HepG2 (cell line): ENCODE measurements at regions not wholly inside any gene's neighbourhood (a gene's known extent, or its start where the extent isn't known, plus 50 kb on each side); places are given as distances from the start of the nearest gene placed in this dataset.

Experiments
- ATAC-seq: fragments of 200-7000 bp; cut with Tn5 transposase; 3 replicates; pipeline ENCODE4 v1.9.1; 2020; ENCODE audit warnings: mild to moderate bottlenecking, moderate library complexity
- BruUV-seq: library from RNA; stranded (reverse); fragments of 400-500 nt; replicated peaks from 2 replicates; lab custom pipeline; 2021; lab: Mats Ljungman, UMichigan
- CTCF ChIA-PET: fragments of 300-600 bp; formaldehyde crosslinking; extraction: SDS; loops from one replicate; lab custom pipeline; 2021; ENCODE audit warnings: low total read pairs, inconsistent platforms, low intra/inter-chr PET ratio; lab: Yijun Ruan, JAX
- POLR2A ChIA-PET: fragments of 350-600 bp; sonication (Branson Sonifier 250); formaldehyde crosslinking; loops from one replicate; lab custom pipeline; 2020; ENCODE audit warnings: antibody characterized with exemption, inconsistent platforms; lab: Yijun Ruan, JAX
- DNase-seq: peaks from one replicate; pipeline ENCODE4 v3.0.0-alpha.2; 2015; ENCODE audit warnings: low spot score
- FAIRE-seq: peaks from 3 replicates; lab custom pipeline; 2011; peaks lifted over from hg19 to GRCh38; lab: Jason Lieb, UNC
- H2AFZ ChIP-seq: one replicate; pipeline ENCODE4 v1.6.1; 2011; ENCODE audit warnings: low read length, inconsistent platforms
- H3K27ac ChIP-seq: fragments of 300-600 bp; 3 replicates; pipeline ENCODE4 v1.8.0; 2011; ENCODE audit warnings: mixed run types, mild to moderate bottlenecking, mixed read lengths, low read length, inconsistent platforms; ENCODE audit not compliant: insufficient read depth; ENCODE audit errors: extremely low read length
- H3K27me3 ChIP-seq, 2 experiments: fragments of 200-600 bp in 1 of 2; 2 replicates in 1 of 2; 3 replicates in 1 of 2; pipeline versions ENCODE4 v1.6.0 to v1.8.0; 2011; ENCODE audit warnings: low read length in 2 of 2, mild to moderate bottlenecking in 2 of 2, moderate library complexity in 2 of 2, inconsistent platforms in 1 of 2; ENCODE audit not compliant: insufficient read depth in 2 of 2, control insufficient read depth in 1 of 2
- H3K36me3 ChIP-seq, 2 experiments: fragments of 200-600 bp in 1 of 2; replicated peaks in 1 of 2; 2 replicates in 1 of 2; 3 replicates in 1 of 2; pipeline versions ENCODE4 v1.5.1 to v1.8.0; 2011; ENCODE audit warnings: low read length in 2 of 2, inconsistent platforms in 1 of 2; ENCODE audit not compliant: insufficient read depth in 2 of 2, control insufficient read depth in 1 of 2
- H3K4me1 ChIP-seq: 2 replicates; pipeline ENCODE4 v1.5.1; 2012; ENCODE audit warnings: low read length, inconsistent platforms; ENCODE audit not compliant: insufficient read depth
- H3K4me2 ChIP-seq: 2 replicates; pipeline ENCODE4 v1.6.0; 2011; ENCODE audit warnings: low read depth, low read length, inconsistent platforms
- H3K4me3 ChIP-seq, 3 experiments: fragments of 200-600 bp in 1 of 3; sonication (generic), shearing (Covaris generic) in 1 of 3; replicated peaks in 1 of 3; 2 replicates each; pipeline ENCODE4 v1.5.1; 2011 to 2016; ENCODE audit warnings: low read length in 3 of 3, inconsistent platforms in 2 of 3, low read depth in 2 of 3, mild to moderate bottlenecking in 2 of 3, control low read depth in 1 of 3, mixed read lengths in 1 of 3; ENCODE audit not compliant: insufficient read depth in 1 of 3
- H3K79me2 ChIP-seq: one replicate; pipeline ENCODE4 v1.6.1; 2011; ENCODE audit warnings: low read length, inconsistent platforms; ENCODE audit not compliant: insufficient read depth
- H3K9ac ChIP-seq: 2 replicates; pipeline ENCODE4 v1.6.0; 2011; ENCODE audit warnings: mild to moderate bottlenecking, low read depth, low read length, inconsistent platforms; ENCODE audit not compliant: insufficient read depth
- H3K9me3 ChIP-seq: 2 replicates; pipeline ENCODE4 v1.5.1; 2012; ENCODE audit warnings: mild to moderate bottlenecking, low read length
- H4K20me1 ChIP-seq: 2 replicates; pipeline ENCODE4 v1.6.0; 2011; ENCODE audit warnings: inconsistent platforms, mild to moderate bottlenecking, low read length, moderate library complexity; ENCODE audit not compliant: insufficient read depth
- CHCHD3 ChIP-seq: sonication (generic); formaldehyde crosslinking; IDR thresholded peaks from 2 replicates; pipeline ENCODE4 v1.8.0; 2022; ENCODE audit warnings: mild to moderate bottlenecking, missing genetic modification reagents, moderate library complexity
- FOSL2 ChIP-seq: sonication (generic); formaldehyde crosslinking; IDR thresholded peaks from 2 replicates; pipeline ENCODE4 v1.4.0; 2020; ENCODE audit warnings: missing genetic modification reagents
- GPN1 ChIP-seq: sonication (generic); formaldehyde crosslinking; IDR thresholded peaks from 2 replicates; pipeline ENCODE4 v1.5.1; 2020; ENCODE audit warnings: missing genetic modification reagents, borderline replicate concordance
- HCFC1 ChIP-seq: fragments of 150-350 bp; IDR thresholded peaks from 2 replicates; pipeline ENCODE4 v1.6.1; 2014; ENCODE audit warnings: low read depth, low read length
- HNRNPK ChIP-seq: fragments of 200-400 bp; formaldehyde crosslinking; IDR thresholded peaks from 2 replicates; pipeline ENCODE4 v1.6.1; 2018; ENCODE audit warnings: low read length, low read depth, moderate library complexity, mild to moderate bottlenecking; ENCODE audit not compliant: poor library complexity, severe bottlenecking
- IKZF4 ChIP-seq: sonication (generic); formaldehyde crosslinking; IDR thresholded peaks from 2 replicates; pipeline ENCODE4 v1.5.1; 2020; ENCODE audit warnings: borderline replicate concordance, mild to moderate bottlenecking, low read depth, missing genetic modification reagents; ENCODE audit errors: not compliant biosample characterization
- KDM5A ChIP-seq: fragments of 200-600 bp; sonication (generic); IDR thresholded peaks from 2 replicates; pipeline ENCODE4 v1.7.0; 2018; ENCODE audit warnings: antibody characterized with exemption, mild to moderate bottlenecking, low read length, borderline replicate concordance
- NCOA1 ChIP-seq: sonication (generic); formaldehyde crosslinking; IDR thresholded peaks from 2 replicates; pipeline ENCODE4 v1.9.0; 2021; ENCODE audit warnings: missing genetic modification reagents
- SRSF9 ChIP-seq: fragments of 200-400 bp; formaldehyde crosslinking; IDR thresholded peaks from 2 replicates; pipeline ENCODE4 v1.6.1; 2018; ENCODE audit warnings: borderline replicate concordance, mild to moderate bottlenecking, low read depth, low read length; ENCODE audit not compliant: insufficient read depth, poor library complexity, severe bottlenecking
- TBP ChIP-seq: sonication (generic); formaldehyde crosslinking; IDR thresholded peaks from 2 replicates; pipeline ENCODE4 v1.5.0; 2020; ENCODE audit warnings: missing genetic modification reagents
- ZNF501 ChIP-seq: sonication (generic); formaldehyde crosslinking; IDR thresholded peaks from 2 replicates; pipeline ENCODE4 v1.5.1; 2020; ENCODE audit warnings: mild to moderate bottlenecking, moderate library complexity, missing genetic modification reagents
- ZNF558 ChIP-seq: sonication (generic); formaldehyde crosslinking; IDR thresholded peaks from 2 replicates; pipeline ENCODE4 v1.9.0; 2022; ENCODE audit warnings: mild to moderate bottlenecking, missing genetic modification reagents, borderline replicate concordance
- ZNF564 ChIP-seq: sonication (generic); formaldehyde crosslinking; IDR thresholded peaks from 2 replicates; pipeline ENCODE4 v1.8.1; 2023; ENCODE audit warnings: mild to moderate bottlenecking, missing genetic modification reagents
- ZNF737 ChIP-seq: sonication (generic); formaldehyde crosslinking; IDR thresholded peaks from 2 replicates; pipeline ENCODE4 v1.5.0; 2020; ENCODE audit warnings: missing genetic modification reagents, mild to moderate bottlenecking, borderline replicate concordance
- WGBS: methylation state at CpG from one replicate; pipeline ENCODE4 v1.1.6; 2017; ENCODE audit warnings: low lambda C conversion rate; 5-methylcytosine and 5-hydroxymethylcytosine counted together
- in situ Hi-C: cut with HindIII; loops from 2 replicates; pipeline ENCODE4 v1.10.0; 2017; ENCODE audit warnings: low pct_unique_long_range_greater_than_20kb; ENCODE audit not compliant: extremely low pct_ligation_motif_present
- intact Hi-C: fragments of 100-400 bp; cut with micrococcal nuclease; formaldehyde crosslinking; loops from one replicate; pipeline ENCODE4 v1.10.0; 2022; ENCODE audit not compliant: unreplicated experiment
- TF ChIP-seq, protein P1 (sequence below): sonication (generic); formaldehyde crosslinking; IDR thresholded peaks from 2 replicates; pipeline ENCODE4 v1.9.0; 2021; ENCODE audit warnings: missing genetic modification reagents, borderline replicate concordance
- TF ChIP-seq, protein P2 (sequence below): fragments of 450-650 bp; IDR thresholded peaks from 2 replicates; pipeline ENCODE4 v1.6.1; 2016
- TF ChIP-seq, protein P3 (sequence below): sonication (generic); formaldehyde crosslinking; IDR thresholded peaks from 2 replicates; pipeline ENCODE4 v1.8.1; 2023; ENCODE audit warnings: mild to moderate bottlenecking, missing genetic modification reagents

DNA sequence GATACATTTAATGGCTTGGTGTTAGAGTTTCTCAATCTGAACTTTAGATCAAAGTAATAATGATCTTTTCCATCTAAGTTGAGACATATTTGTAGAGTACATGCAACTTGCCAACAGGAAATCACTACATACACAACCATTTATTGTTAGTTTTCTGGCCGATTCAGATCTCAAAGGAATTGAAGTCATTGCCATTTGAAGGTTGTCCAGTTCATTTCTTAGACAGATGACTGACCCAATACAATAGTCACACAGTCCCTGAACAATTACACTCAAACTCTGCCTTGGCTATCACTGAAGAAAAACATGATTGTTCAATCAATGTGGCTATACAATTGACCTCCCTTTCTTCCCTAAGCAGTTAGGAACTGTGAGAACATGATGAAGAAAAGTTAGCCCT lies 753.2 kb upstream of the RIOK2 start (continued):
- TF ChIP-seq ZNF737 (no peak), GPN1 (CRISPR knock-in tag) (no peak), ZNF501 (CRISPR knock-in tag) (no peak)
- TF ChIP-seq, protein P1, sequence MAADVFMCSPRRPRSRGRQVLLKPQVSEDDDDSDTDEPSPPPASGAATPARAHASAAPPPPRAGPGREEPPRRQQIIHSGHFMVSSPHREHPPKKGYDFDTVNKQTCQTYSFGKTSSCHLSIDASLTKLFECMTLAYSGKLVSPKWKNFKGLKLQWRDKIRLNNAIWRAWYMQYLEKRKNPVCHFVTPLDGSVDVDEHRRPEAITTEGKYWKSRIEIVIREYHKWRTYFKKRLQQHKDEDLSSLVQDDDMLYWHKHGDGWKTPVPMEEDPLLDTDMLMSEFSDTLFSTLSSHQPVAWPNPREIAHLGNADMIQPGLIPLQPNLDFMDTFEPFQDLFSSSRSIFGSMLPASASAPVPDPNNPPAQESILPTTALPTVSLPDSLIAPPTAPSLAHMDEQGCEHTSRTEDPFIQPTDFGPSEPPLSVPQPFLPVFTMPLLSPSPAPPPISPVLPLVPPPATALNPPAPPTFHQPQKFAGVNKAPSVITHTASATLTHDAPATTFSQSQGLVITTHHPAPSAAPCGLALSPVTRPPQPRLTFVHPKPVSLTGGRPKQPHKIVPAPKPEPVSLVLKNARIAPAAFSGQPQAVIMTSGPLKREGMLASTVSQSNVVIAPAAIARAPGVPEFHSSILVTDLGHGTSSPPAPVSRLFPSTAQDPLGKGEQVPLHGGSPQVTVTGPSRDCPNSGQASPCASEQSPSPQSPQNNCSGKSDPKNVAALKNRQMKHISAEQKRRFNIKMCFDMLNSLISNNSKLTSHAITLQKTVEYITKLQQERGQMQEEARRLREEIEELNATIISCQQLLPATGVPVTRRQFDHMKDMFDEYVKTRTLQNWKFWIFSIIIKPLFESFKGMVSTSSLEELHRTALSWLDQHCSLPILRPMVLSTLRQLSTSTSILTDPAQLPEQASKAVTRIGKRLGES (CRISPR knock-in tag): no peak
- TF ChIP-seq, all 625 proteins: peak for 0

DNA sequence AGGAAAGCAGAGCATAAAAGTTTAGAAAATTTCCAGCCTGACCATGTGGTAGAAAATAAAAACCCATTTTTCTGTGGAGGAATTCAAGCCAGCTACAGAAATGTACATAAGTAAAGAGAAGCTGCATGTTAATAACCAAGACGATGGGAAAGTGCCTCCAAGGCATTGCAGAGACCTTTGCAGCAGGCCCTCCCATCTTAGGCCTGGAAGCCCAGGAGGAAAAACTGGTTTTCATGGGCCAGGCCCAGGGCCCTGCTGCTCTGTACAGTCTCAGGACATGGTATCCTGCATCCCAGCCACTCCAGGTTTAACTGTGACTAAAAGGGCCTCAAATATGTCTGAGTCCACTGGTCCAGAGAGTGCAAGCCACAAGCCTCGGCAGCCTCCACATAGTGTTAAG lies 754.8 kb upstream of the RIOK2 start:
- DNase-seq (no peak), ATAC-seq (no peak), FAIRE-seq (no peak)
- H3K9ac ChIP-seq: no peak overlapping the region
- CTCF ChIA-PET: no interaction called here
- intact Hi-C loops: no loop called here
- no peaks in the 10 kb centered on the region for H3K36me3 ChIP-seq
- H3K27me3 ChIP-seq: no peaks in the 10 kb centered on the region
- no peaks in the 10 kb centered on the region for H3K9me3 ChIP-seq
- no peak overlapping the region for H3K27ac ChIP-seq
- no TSS peak for BruUV-seq
- POLR2A ChIA-PET: no interaction called here
- H3K4me3 ChIP-seq: no peak overlapping the region
- WGBS: 0% methylated on average over 2 of the region's 2 CpGs
- no peaks in the 10 kb centered on the region for H4K20me1 ChIP-seq
- no peak overlapping the region for H2AFZ ChIP-seq
- TF ChIP-seq IKZF4 (CRISPR knock-in tag): no peak
- no peak for TF ChIP-seq HCFC1
- TF ChIP-seq, protein P2, sequence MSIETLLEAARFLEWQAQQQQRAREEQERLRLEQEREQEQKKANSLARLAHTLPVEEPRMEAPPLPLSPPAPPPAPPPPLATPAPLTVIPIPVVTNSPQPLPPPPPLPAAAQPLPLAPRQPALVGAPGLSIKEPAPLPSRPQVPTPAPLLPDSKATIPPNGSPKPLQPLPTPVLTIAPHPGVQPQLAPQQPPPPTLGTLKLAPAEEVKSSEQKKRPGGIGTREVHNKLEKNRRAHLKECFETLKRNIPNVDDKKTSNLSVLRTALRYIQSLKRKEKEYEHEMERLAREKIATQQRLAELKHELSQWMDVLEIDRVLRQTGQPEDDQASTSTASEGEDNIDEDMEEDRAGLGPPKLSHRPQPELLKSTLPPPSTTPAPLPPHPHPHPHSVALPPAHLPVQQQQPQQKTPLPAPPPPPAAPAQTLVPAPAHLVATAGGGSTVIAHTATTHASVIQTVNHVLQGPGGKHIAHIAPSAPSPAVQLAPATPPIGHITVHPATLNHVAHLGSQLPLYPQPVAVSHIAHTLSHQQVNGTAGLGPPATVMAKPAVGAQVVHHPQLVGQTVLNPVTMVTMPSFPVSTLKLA: no peak
- TF ChIP-seq KDM5A: no peak
- TF ChIP-seq TBP: no peak
- TF ChIP-seq NCOA1 (CRISPR knock-in tag): no peak
- no peak for TF ChIP-seq ZNF501 (CRISPR knock-in tag)
- TF ChIP-seq FOSL2: no peak
- TF ChIP-seq, protein P3, sequence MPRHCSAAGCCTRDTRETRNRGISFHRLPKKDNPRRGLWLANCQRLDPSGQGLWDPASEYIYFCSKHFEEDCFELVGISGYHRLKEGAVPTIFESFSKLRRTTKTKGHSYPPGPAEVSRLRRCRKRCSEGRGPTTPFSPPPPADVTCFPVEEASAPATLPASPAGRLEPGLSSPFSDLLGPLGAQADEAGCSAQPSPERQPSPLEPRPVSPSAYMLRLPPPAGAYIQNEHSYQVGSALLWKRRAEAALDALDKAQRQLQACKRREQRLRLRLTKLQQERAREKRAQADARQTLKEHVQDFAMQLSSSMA (CRISPR knock-in tag): no peak
- no peak for TF ChIP-seq SRSF9
- TF ChIP-seq HNRNPK: no peak
- no peak for TF ChIP-seq ZNF558 (CRISPR knock-in tag)
- no peak for TF ChIP-seq CHCHD3 (CRISPR knock-in tag)
- no peak for TF ChIP-seq ZNF564 (CRISPR knock-in tag)
- H3K4me2 ChIP-seq: no peak overlapping the region
- H3K79me2 ChIP-seq: no peaks in the 10 kb centered on the region
- in situ Hi-C loops: no loop called here
- no peaks in the 10 kb centered on the region for H3K4me1 ChIP-seq
